Erythroblast (primary cell): ENCODE measurements at regions not wholly inside any gene's neighbourhood (a gene's known extent, or its start where the extent isn't known, plus 50 kb on each side); places are given as distances from the start of the nearest gene placed in this dataset.

Experiments used
- GATA1 ChIP-seq: IDR thresholded peaks from 2 replicates; pipeline ENCODE4 v1.6.1; 2011; ENCODE audit warnings: low read depth, mild to moderate bottlenecking, control low read depth, low read length, moderate library complexity
- POLR2A ChIP-seq: IDR thresholded peaks from 2 replicates; pipeline ENCODE4 v1.6.1; 2011; ENCODE audit warnings: mild to moderate bottlenecking, low read length

DNA sequence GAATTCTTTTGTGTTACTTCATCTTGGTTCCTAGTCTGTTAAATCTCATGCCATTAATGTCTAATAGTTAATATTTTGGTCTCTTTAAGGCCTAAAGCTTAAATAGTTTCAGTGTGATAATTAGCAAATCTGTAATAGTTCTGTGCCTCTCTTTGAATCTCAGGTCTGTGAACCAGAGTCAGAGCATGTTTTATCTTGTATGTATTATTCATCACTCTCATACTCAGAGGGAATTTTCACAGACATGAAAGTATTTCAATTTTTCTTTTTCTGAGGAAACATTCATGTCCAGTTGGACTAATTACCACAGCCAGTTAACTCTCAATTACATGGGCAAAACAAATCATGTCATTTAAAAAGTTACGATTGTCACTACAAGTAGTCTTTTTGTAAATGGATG lies 931.9 kb upstream of the SLC39A10 start:
- TF ChIP-seq POLR2A (no peak), GATA1 (no peak)
